Natural killer cell (primary cell): ENCODE measurements at regions not wholly inside any gene's neighbourhood (a gene's known extent, or its start where the extent isn't known, plus 50 kb on each side); places are given as distances from the start of the nearest gene placed in this dataset.

Experiments used
- ATAC-seq, 3 donors: fragments of 150-1000 bp in 2 of 3; fragments of 200-7000 bp in 1 of 3; cut with Tn5 transposase; 1 replicate in 1 of 3; 2 replicates in 2 of 3; pipeline ENCODE4 v1.10.0; 2021; ENCODE audit warnings: mild to moderate bottlenecking in 2 of 3, moderate library complexity in 2 of 3
- DNase-seq, 2 donors: peaks; one replicate each; pipeline versions ENCODE4 v3.0.0 to v3.0.0-alpha.2; 2013 to 2021; ENCODE audit warnings: mixed read lengths in 1 of 2
- H3K27ac ChIP-seq: one replicate; pipeline ENCODE4 v1.5.1; 2013; ENCODE audit warnings: mild to moderate bottlenecking, low read length
- H3K27me3 ChIP-seq: one replicate; pipeline ENCODE4 v1.6.1; 2013; ENCODE audit warnings: low read length; ENCODE audit not compliant: control insufficient read depth, insufficient read depth
- H3K36me3 ChIP-seq: one replicate; pipeline ENCODE4 v1.6.1; 2013; ENCODE audit warnings: low read length; ENCODE audit not compliant: control insufficient read depth, insufficient read depth
- H3K4me1 ChIP-seq: one replicate; pipeline ENCODE4 v1.6.1; 2013; ENCODE audit warnings: low read length; ENCODE audit not compliant: control insufficient read depth, insufficient read depth
- H3K4me3 ChIP-seq: one replicate; pipeline ENCODE4 v1.5.1; 2013; ENCODE audit warnings: low read length
- H3K9me3 ChIP-seq: one replicate; pipeline ENCODE4 v1.6.1; 2013; ENCODE audit warnings: low read length; ENCODE audit not compliant: control insufficient read depth, insufficient read depth
- H3K27ac Mint-ChIP-seq, 2 donors: one replicate each; pipeline ENCODE4 v1.8.0; 2022; ENCODE audit warnings: mild to moderate bottlenecking in 2 of 2, mixed read lengths in 2 of 2, moderate library complexity in 1 of 2
- H3K27me3 Mint-ChIP-seq, 2 donors: one replicate each; pipeline ENCODE4 v1.8.0; 2022; ENCODE audit warnings: low read depth in 2 of 2, mixed read lengths in 2 of 2
- H3K36me3 Mint-ChIP-seq: one replicate; pipeline ENCODE4 v1.8.0; 2022; ENCODE audit warnings: mixed read lengths
- H3K4me1 Mint-ChIP-seq, 2 donors: one replicate each; pipeline ENCODE4 v1.8.0; 2022; ENCODE audit warnings: mixed read lengths in 2 of 2
- H3K4me3 Mint-ChIP-seq: one replicate; pipeline ENCODE4 v1.8.0; 2022; ENCODE audit warnings: mild to moderate bottlenecking, moderate library complexity, mixed read lengths
- H3K9me3 Mint-ChIP-seq, 2 donors: one replicate each; pipeline ENCODE4 v1.8.0; 2022; ENCODE audit warnings: mixed read lengths in 2 of 2
- WGBS: methylation state at CpG from one replicate; pipeline ENCODE4 v1.1.7; 2013; ENCODE audit warnings: missing lambda C conversion rate; ENCODE audit not compliant: insufficient coverage; 5-methylcytosine and 5-hydroxymethylcytosine counted together
- intact Hi-C: fragments of 100-400 bp; cut with micrococcal nuclease; formaldehyde crosslinking; loops from one replicate; pipeline ENCODE4 v1.14.2; 2022
- TF ChIP-seq, protein P1 (sequence below): fragments of 200-600 bp; IDR thresholded peaks from one replicate; pipeline ENCODE4 v1.8.0; 2022; ENCODE audit warnings: antibody characterized with exemption

DNA sequence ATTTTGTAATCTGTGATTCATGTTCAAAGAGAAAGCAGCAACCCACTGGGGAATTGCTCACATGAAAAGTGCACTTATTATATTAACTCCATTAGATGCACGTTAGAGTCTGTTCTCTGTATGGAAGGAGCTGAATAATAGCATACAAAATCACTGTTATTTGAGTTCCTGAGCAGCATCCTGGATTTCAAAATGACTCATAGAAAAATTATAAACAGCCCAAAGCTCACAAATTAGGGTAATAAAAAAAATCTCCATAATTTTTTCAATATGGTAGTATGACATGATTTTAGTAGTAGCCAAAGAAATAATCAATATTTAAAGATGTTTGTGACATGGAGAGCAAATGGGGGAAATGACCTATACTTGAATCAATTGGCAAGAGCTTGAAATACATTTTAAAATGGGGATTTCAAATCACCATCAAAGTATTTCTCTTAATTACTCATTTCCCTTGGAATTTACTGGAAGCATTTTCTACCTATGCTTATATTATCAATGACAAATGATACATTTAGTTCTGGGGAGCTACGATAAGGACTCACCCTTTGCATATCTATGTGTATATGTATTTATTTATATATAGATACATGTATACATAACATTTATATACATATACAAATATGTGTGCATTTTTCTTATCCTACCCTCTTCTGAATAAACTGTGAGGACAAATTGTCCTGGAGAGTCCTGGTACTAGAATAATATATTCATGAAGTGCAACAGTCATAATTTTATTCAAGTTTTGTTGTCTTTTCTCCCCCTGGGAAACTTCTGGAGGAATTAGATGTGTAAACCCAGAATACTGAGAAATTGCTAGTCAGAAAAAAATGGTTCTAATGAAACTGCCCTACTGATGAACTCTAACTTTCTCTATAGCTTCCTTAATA is 116.3 kb downstream of the RPL22L1 start:
- Histone ChIP-seq H3K36me3 (no peaks in the 10 kb centered on the region), H3K4me1 (no peaks in the 10 kb centered on the region), H3K4me3 (no peak overlapping the region), H3K27ac (no peak overlapping the region), H3K27me3 (no peaks in the 10 kb centered on the region), H3K9me3 (no peaks in the 10 kb centered on the region)
- Mint-ChIP-seq H3K9me3 (no peaks in the 10 kb centered on the region), H3K27me3 (peaks cover 35 to 63% of the 10 kb centered on the region in 2 donors), H3K27ac (no peak overlapping the region), H3K4me3 (no peak overlapping the region), H3K36me3 (no peaks in the 10 kb centered on the region), H3K4me1 (no peaks in the 10 kb centered on the region)
- WGBS, result 86% methylated on average over 1 of the region's 2 CpGs
- ATAC-seq, result no peak
- TF ChIP-seq, protein P1, sequence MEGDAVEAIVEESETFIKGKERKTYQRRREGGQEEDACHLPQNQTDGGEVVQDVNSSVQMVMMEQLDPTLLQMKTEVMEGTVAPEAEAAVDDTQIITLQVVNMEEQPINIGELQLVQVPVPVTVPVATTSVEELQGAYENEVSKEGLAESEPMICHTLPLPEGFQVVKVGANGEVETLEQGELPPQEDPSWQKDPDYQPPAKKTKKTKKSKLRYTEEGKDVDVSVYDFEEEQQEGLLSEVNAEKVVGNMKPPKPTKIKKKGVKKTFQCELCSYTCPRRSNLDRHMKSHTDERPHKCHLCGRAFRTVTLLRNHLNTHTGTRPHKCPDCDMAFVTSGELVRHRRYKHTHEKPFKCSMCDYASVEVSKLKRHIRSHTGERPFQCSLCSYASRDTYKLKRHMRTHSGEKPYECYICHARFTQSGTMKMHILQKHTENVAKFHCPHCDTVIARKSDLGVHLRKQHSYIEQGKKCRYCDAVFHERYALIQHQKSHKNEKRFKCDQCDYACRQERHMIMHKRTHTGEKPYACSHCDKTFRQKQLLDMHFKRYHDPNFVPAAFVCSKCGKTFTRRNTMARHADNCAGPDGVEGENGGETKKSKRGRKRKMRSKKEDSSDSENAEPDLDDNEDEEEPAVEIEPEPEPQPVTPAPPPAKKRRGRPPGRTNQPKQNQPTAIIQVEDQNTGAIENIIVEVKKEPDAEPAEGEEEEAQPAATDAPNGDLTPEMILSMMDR, result no peak
- no peak for DNase-seq
- intact Hi-C loops, result no loop called here

DNA sequence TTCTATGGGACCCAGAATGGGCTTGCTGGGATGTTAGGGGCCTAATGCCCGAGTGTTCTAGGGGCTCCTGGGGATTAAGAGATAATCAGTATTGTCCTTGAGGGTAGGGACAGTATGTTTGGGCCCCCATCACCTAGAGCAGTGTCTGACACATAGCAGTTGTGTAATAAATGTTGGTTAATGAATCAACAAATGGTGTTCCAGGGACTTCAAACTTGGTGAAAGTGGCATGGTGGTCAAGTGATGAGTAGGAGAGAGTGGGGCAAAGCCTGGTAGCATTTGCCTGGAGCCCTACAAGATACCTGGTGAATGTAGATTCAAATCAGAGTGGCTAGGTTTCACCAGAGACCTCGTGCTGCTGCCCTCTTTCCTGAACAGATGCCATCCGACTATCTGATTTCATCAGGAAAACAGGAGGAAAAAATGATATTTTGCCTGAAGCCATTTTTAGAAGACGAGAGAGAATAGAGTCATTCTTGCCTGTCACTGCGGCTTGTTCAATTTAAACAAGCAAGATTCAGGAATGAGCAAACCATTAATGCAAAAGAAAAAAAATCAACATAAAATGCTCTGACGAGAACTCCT is 117.3 kb downstream of the RPL22L1 start:
- DNase-seq (no peak), ATAC-seq (no peak)
- Mint-ChIP-seq H3K36me3 (no peaks in the 10 kb centered on the region), H3K4me1 (no peaks in the 10 kb centered on the region), H3K27ac (no peak overlapping the region), H3K27me3 (peaks cover 37 to 73% of the 10 kb centered on the region in 2 donors), H3K9me3 (no peaks in the 10 kb centered on the region), H3K4me3 (no peak overlapping the region)
- Histone ChIP-seq H3K4me3 (no peak overlapping the region), H3K27ac (no peak overlapping the region), H3K36me3 (no peaks in the 10 kb centered on the region), H3K4me1 (no peaks in the 10 kb centered on the region), H3K27me3 (no peaks in the 10 kb centered on the region), H3K9me3 (no peaks in the 10 kb centered on the region)
- intact Hi-C loops, result no loop called here
- TF ChIP-seq, protein P1, result no peak
- WGBS, result 87% methylated on average over 6 of the region's 6 CpGs

DNA sequence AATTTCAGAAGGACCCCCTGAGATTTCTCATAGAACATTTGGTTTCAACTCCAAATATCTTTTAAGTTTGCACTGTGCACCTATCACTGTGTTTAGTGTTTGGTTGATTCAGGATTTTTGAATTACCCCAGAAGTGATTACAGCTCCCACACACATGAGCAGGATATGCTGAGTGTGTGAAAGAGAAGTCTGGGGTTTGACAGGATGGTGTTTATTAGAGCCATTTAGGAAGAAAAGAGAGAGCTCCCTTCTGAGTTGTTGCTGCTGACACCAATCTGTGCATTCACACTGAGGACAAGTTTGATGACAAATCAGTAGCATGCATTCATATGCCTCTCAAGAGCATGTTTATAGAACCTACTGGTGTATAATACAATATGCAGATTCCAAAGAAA is 118.1 kb downstream of the RPL22L1 start:
- no peak overlapping the region for H3K27ac Mint-ChIP-seq
- peaks cover 38 to 81% of the 10 kb centered on the region in 2 donors for H3K27me3 Mint-ChIP-seq
- H3K27me3 ChIP-seq, result no peaks in the 10 kb centered on the region
- H3K27ac ChIP-seq, result no peak overlapping the region
- H3K36me3 ChIP-seq, result no peaks in the 10 kb centered on the region
- H3K4me3 Mint-ChIP-seq, result no peak overlapping the region
- H3K9me3 Mint-ChIP-seq, result no peaks in the 10 kb centered on the region
- no peaks in the 10 kb centered on the region for H3K36me3 Mint-ChIP-seq
- H3K4me3 ChIP-seq, result no peak overlapping the region
- TF ChIP-seq, protein P1, result no peak
- DNase-seq (no peak), ATAC-seq (no peak)
- H3K4me1 Mint-ChIP-seq, result no peaks in the 10 kb centered on the region
- H3K9me3 ChIP-seq, result no peaks in the 10 kb centered on the region
- intact Hi-C loops, result no loop called here
- no peaks in the 10 kb centered on the region for H3K4me1 ChIP-seq
